ENCODE measurements at regions not wholly inside any gene's neighbourhood (a gene's known extent, or its start where the extent isn't known, plus 50 kb on each side); places are given as distances from the start of the nearest gene placed in this dataset.

- TF ChIP-seq CTCF (IDR thresholded peaks at IDR 0.05; ENCODE audit: low read length) (no peak), EZH2 (IDR thresholded peaks at IDR 0.05; ENCODE audit: borderline replicate concordance, low read length) (no peak)
Observed at GRCh38 chr2:221817052-221817451, 244.9 kb upstream of the EPHA4 start.
